ENCODE measurements at regions not wholly inside any gene's neighbourhood (a gene's known extent, or its start where the extent isn't known, plus 50 kb on each side); places are given as distances from the start of the nearest gene placed in this dataset.

DNA sequence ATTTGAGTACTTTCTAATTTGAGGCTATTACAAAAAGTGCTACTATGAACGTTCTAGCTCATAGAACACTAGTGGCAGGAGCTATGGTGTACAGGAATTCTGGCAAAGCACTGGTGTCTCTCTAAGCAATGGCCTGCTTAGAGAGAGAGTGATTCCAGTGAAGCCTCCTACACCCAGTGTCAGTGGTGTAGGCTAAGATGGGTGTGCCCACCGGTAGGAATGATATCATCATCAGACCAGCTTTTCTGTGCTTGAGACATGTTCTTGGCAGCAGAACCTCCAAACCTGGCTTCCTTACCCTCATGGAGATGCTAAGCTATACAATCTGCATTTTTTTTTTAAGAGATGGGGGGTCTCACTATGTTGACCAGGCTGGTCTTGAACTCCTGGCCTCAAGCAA is 370.3 kb downstream of the SOX9 start:
- no peak for TF ChIP-seq POLR2A (IDR thresholded peaks at IDR 0.05)
- TF ChIP-seq, protein P1, sequence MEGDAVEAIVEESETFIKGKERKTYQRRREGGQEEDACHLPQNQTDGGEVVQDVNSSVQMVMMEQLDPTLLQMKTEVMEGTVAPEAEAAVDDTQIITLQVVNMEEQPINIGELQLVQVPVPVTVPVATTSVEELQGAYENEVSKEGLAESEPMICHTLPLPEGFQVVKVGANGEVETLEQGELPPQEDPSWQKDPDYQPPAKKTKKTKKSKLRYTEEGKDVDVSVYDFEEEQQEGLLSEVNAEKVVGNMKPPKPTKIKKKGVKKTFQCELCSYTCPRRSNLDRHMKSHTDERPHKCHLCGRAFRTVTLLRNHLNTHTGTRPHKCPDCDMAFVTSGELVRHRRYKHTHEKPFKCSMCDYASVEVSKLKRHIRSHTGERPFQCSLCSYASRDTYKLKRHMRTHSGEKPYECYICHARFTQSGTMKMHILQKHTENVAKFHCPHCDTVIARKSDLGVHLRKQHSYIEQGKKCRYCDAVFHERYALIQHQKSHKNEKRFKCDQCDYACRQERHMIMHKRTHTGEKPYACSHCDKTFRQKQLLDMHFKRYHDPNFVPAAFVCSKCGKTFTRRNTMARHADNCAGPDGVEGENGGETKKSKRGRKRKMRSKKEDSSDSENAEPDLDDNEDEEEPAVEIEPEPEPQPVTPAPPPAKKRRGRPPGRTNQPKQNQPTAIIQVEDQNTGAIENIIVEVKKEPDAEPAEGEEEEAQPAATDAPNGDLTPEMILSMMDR (IDR thresholded peaks at IDR 0.05) = no peak

Data from vagina (tissue), 2 donors.